A549 (cell line): ENCODE measurements at regions not wholly inside any gene's neighbourhood (a gene's known extent, or its start where the extent isn't known, plus 50 kb on each side); places are given as distances from the start of the nearest gene placed in this dataset.

Source experiments
- ATAC-seq, 2 experiments: fragments of 200-7000 bp in 1 of 2; fragments of >200 bp in 1 of 2; cut with Nextera tagmentation in 1 of 2; cut with Tn5 transposase in 1 of 2; 3 replicates each; pipeline versions ENCODE4 v1.8.0 to v1.9.1; 2018 to 2020; ENCODE audit warnings: mild to moderate bottlenecking in 1 of 2, moderate library complexity in 1 of 2
- CTCF ChIA-PET: fragments of 300-600 bp; sonication (Branson Sonifier 250); formaldehyde crosslinking; extraction: SDS; loops from one replicate; lab custom pipeline; 2021; ENCODE audit warnings: antibody characterized with exemption, inconsistent platforms; lab: Yijun Ruan, JAX
- POLR2A ChIA-PET: fragments of 350-600 bp; formaldehyde crosslinking; extraction: SDS; loops from one replicate; lab custom pipeline; 2021; ENCODE audit warnings: antibody characterized with exemption, inconsistent platforms; lab: Yijun Ruan, JAX
- DNase-seq, 2 experiments: peaks; one replicate each; pipeline versions ENCODE4 v3.0.0 to v3.0.0-alpha.2; 2011 to 2016; ENCODE audit warnings: low read depth in 1 of 2, low spot score in 1 of 2
- FAIRE-seq: peaks from 2 replicates; lab custom pipeline; 2011; peaks lifted over from hg19 to GRCh38; lab: Jason Lieb, UNC
- H3K27ac ChIP-seq, 2 experiments: fragments of >200 bp; sonication (Bioruptor Twin); formaldehyde crosslinking; 3 replicates each; pipeline ENCODE4 v1.5.1; 2016 to 2017
- H3K4me1 ChIP-seq: fragments of >200 bp; sonication (Bioruptor Twin); formaldehyde crosslinking; 3 replicates; pipeline ENCODE4 v1.6.1; 2016
- H3K4me2 ChIP-seq: fragments of >200 bp; sonication (Bioruptor Twin); formaldehyde crosslinking; 3 replicates; pipeline ENCODE4 v1.6.1; 2016
- H3K4me3 ChIP-seq: fragments of >200 bp; sonication (Bioruptor Twin); formaldehyde crosslinking; 3 replicates; pipeline ENCODE4 v1.5.1; 2016
- H3K9me3 ChIP-seq: fragments of >200 bp; sonication (Bioruptor Twin); formaldehyde crosslinking; 3 replicates; pipeline ENCODE4 v1.6.1; 2016
- CHD2 ChIP-seq: fragments of 150-350 bp; IDR thresholded peaks from 2 replicates; pipeline ENCODE4 v1.6.1; 2014; ENCODE audit warnings: low read length; ENCODE audit not compliant: partially characterized antibody
- EHMT2 ChIP-seq: fragments of 200-600 bp; sonication (generic); IDR thresholded peaks from 2 replicates; pipeline ENCODE4 v1.6.1; 2016; ENCODE audit warnings: antibody characterized with exemption, low read depth, mild to moderate bottlenecking, moderate library complexity
- FOSL2 ChIP-seq, 2 experiments: fragments of 450-650 bp in 1 of 2; fragments of >200 bp in 1 of 2; sonication (Bioruptor Twin) in 1 of 2; formaldehyde crosslinking; IDR thresholded peaks; 2 replicates each; pipeline versions ENCODE4 v1.5.0 to v1.6.1; 2016 to 2020; ENCODE audit warnings: mild to moderate bottlenecking in 1 of 2, moderate library complexity in 1 of 2
- HOXB5 ChIP-seq: fragments of 250-450 bp; sonication (Bioruptor Pico); IDR thresholded peaks from 2 replicates; pipeline ENCODE4 v1.5.0; 2020; ENCODE audit warnings: mild to moderate bottlenecking, moderate library complexity
- JUNB ChIP-seq: fragments of >200 bp; sonication (Bioruptor Twin); formaldehyde crosslinking; IDR thresholded peaks from 2 replicates; pipeline ENCODE4 v1.6.1; 2016
- MAFK ChIP-seq: fragments of 450-650 bp; IDR thresholded peaks from 2 replicates; pipeline ENCODE4 v1.6.1; 2014; ENCODE audit not compliant: partially characterized antibody
- MAZ ChIP-seq: fragments of 150-350 bp; IDR thresholded peaks from 2 replicates; pipeline ENCODE4 v1.6.1; 2014; ENCODE audit warnings: antibody characterized with exemption, low read depth, low read length, borderline replicate concordance
- NFE2L2 ChIP-seq: fragments of 150-350 bp; conservative IDR thresholded peaks from 2 replicates; pipeline ENCODE4 v1.6.1; 2014; ENCODE audit warnings: low read length
- RAD21 ChIP-seq, 2 experiments: fragments of >200 bp in 1 of 2; sonication (Bioruptor Twin) in 1 of 2; formaldehyde crosslinking in 1 of 2; IDR thresholded peaks in 1 of 2; conservative IDR thresholded peaks in 1 of 2; 2 replicates in 1 of 2; 3 replicates in 1 of 2; pipeline ENCODE4 v1.6.1; 2012 to 2018; ENCODE audit warnings: inconsistent platforms in 1 of 2
- RCOR1 ChIP-seq: fragments of 150-350 bp; IDR thresholded peaks from 2 replicates; pipeline ENCODE4 v1.6.1; 2014; ENCODE audit warnings: antibody characterized with exemption, low read length, low read depth
- SREBF2 ChIP-seq: fragments of 450-650 bp; IDR thresholded peaks from 2 replicates; pipeline ENCODE4 v1.6.1; 2014; ENCODE audit warnings: mild to moderate bottlenecking, moderate library complexity
- WGBS: methylation state at CpG from one replicate; pipeline ENCODE4 v1.1.6; 2017; ENCODE audit errors: missing lambda C conversion rate; 5-methylcytosine and 5-hydroxymethylcytosine counted together
- TF ChIP-seq, protein P1 (sequence below): fragments of >200 bp; sonication (Bioruptor Twin); formaldehyde crosslinking; IDR thresholded peaks from 3 replicates; pipeline ENCODE4 v1.6.1; 2016
- TF ChIP-seq, protein P2 (sequence below): fragments of 150-350 bp; IDR thresholded peaks from 2 replicates; pipeline ENCODE4 v1.6.1; 2014; ENCODE audit warnings: low read depth, mild to moderate bottlenecking, low read length
- TF ChIP-seq, protein P3 (sequence below): fragments of >200 bp; sonication (Bioruptor Twin); formaldehyde crosslinking; IDR thresholded peaks from 3 replicates; pipeline ENCODE4 v1.5.1; 2016
- TF ChIP-seq, protein P4 (sequence below): fragments of 450-650 bp; IDR thresholded peaks from 2 replicates; pipeline ENCODE4 v1.6.1; 2014; ENCODE audit warnings: antibody characterized with exemption
- TF ChIP-seq, protein P5 (sequence below): IDR thresholded peaks from 2 replicates; pipeline ENCODE4 v1.6.1; 2012

DNA sequence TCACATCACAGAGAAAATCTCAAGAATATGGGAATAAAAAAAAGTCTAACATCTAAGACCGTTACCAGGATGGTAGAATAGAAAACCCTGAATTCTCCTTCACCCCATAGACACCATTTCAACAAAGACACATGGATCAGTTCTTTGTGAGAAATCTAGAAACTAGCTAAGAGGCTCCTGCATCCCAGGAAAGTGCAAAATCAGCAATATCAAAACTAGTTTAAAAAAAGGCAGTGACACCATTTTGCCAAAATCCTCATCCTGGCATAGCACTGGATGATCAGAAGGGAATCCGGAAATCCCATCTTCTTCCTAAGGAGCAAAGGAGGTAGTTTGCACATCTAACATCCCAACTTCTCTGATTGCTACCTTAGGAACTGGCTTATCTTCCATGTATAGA, 88.9 kb upstream of the MAGEE2 start:
- ATAC-seq (no peak), DNase-seq (no peak), FAIRE-seq (no peak)
- no peak overlapping the region for H3K27ac ChIP-seq
- TF ChIP-seq, protein P1, sequence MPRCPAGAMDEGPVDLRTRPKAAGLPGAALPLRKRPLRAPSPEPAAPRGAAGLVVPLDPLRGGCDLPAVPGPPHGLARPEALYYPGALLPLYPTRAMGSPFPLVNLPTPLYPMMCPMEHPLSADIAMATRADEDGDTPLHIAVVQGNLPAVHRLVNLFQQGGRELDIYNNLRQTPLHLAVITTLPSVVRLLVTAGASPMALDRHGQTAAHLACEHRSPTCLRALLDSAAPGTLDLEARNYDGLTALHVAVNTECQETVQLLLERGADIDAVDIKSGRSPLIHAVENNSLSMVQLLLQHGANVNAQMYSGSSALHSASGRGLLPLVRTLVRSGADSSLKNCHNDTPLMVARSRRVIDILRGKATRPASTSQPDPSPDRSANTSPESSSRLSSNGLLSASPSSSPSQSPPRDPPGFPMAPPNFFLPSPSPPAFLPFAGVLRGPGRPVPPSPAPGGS: no peak
- TF ChIP-seq SREBF2 (no peak), MAFK (peak; percentile 66), CHD2 (no peak)
- WGBS: 0% methylated on average over 2 of the region's 2 CpGs
- H3K4me3 ChIP-seq: no peak overlapping the region
- H3K4me1 ChIP-seq: no peaks in the 10 kb centered on the region
- no peak overlapping the region for H3K4me2 ChIP-seq
- POLR2A ChIA-PET: no interaction called here
- CTCF ChIA-PET: no interaction called here
- no peaks in the 10 kb centered on the region for H3K9me3 ChIP-seq

DNA sequence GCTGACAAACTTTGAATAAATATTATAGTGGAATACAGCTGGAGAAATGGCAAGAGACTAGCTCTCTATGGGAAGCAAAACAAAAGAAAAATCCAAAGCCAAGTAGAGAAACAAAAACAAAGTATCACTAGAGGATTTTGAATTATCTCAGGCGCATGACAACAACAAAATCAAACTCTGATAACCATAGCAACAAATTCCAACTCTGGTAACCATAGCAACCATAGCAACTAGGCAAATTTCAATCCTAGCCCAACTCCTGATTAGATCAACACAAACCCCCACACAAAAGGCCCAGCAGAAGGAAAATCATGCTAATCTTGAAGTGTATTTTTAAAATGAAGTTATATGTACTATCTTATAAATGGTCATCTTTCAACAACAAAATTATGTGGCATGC, 98.4 kb upstream of the MAGEE2 start:
- no peak for DNase-seq
- no peak for ATAC-seq
- Histone ChIP-seq H3K4me2 (no peak overlapping the region), H3K4me1 (no peaks in the 10 kb centered on the region), H3K4me3 (no peak overlapping the region), H3K9me3 (no peaks in the 10 kb centered on the region), H3K27ac (no peak overlapping the region)
- 6% methylated on average over 1 of the region's 1 CpG for WGBS
- POLR2A ChIA-PET: no interaction called here
- FAIRE-seq: no peak
- CTCF ChIA-PET: no interaction called here
- TF ChIP-seq RCOR1: no peak
- no peak for TF ChIP-seq CHD2
- TF ChIP-seq, protein P1: no peak
- TF ChIP-seq JUNB: no peak
- no peak for TF ChIP-seq NFE2L2
- no peak for TF ChIP-seq RAD21 (conservative IDR thresholded peaks at IDR 0.05 in 1 of 2, IDR thresholded peaks at IDR 0.05 in 1 of 2)
- no peak for TF ChIP-seq MAZ
- no peak for TF ChIP-seq EHMT2
- TF ChIP-seq, protein P2, sequence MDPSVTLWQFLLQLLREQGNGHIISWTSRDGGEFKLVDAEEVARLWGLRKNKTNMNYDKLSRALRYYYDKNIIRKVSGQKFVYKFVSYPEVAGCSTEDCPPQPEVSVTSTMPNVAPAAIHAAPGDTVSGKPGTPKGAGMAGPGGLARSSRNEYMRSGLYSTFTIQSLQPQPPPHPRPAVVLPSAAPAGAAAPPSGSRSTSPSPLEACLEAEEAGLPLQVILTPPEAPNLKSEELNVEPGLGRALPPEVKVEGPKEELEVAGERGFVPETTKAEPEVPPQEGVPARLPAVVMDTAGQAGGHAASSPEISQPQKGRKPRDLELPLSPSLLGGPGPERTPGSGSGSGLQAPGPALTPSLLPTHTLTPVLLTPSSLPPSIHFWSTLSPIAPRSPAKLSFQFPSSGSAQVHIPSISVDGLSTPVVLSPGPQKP: no peak
- TF ChIP-seq HOXB5 (CRISPR knock-in tag): no peak
- no peak for TF ChIP-seq FOSL2 (IDR thresholded peaks at IDR 0.05)
- TF ChIP-seq FOSL2 (CRISPR knock-in tag; IDR thresholded peaks at IDR 0.05): no peak
- TF ChIP-seq, protein P3, sequence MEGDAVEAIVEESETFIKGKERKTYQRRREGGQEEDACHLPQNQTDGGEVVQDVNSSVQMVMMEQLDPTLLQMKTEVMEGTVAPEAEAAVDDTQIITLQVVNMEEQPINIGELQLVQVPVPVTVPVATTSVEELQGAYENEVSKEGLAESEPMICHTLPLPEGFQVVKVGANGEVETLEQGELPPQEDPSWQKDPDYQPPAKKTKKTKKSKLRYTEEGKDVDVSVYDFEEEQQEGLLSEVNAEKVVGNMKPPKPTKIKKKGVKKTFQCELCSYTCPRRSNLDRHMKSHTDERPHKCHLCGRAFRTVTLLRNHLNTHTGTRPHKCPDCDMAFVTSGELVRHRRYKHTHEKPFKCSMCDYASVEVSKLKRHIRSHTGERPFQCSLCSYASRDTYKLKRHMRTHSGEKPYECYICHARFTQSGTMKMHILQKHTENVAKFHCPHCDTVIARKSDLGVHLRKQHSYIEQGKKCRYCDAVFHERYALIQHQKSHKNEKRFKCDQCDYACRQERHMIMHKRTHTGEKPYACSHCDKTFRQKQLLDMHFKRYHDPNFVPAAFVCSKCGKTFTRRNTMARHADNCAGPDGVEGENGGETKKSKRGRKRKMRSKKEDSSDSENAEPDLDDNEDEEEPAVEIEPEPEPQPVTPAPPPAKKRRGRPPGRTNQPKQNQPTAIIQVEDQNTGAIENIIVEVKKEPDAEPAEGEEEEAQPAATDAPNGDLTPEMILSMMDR: no peak
- TF ChIP-seq, protein P4, sequence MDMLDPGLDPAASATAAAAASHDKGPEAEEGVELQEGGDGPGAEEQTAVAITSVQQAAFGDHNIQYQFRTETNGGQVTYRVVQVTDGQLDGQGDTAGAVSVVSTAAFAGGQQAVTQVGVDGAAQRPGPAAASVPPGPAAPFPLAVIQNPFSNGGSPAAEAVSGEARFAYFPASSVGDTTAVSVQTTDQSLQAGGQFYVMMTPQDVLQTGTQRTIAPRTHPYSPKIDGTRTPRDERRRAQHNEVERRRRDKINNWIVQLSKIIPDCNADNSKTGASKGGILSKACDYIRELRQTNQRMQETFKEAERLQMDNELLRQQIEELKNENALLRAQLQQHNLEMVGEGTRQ: no peak
- TF ChIP-seq, protein P5, sequence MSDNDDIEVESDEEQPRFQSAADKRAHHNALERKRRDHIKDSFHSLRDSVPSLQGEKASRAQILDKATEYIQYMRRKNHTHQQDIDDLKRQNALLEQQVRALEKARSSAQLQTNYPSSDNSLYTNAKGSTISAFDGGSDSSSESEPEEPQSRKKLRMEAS: no peak

DNA sequence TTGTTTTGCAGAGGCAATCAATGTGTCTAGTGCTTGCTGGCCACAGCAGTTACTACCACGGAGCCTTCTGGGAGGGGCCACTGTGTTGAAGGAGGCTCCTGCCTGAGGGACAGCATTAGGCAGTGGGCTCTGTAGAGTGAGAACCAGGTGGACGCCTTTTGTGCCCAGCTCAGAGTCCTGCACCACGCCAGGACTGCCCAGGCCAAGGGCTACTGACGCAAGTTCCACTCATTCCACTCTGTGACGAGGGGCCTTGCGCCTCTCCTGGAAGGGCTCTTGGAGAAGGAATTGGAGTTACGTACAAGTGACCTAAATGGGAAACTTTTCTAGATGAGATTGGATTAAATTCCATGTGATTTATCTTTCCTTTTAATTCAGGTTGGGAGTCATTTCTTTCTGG, 102.8 kb upstream of the MAGEE2 start:
- H3K4me1 ChIP-seq: no peaks in the 10 kb centered on the region
- no peaks in the 10 kb centered on the region for H3K9me3 ChIP-seq
- FAIRE-seq: no peak
- TF ChIP-seq, protein P2: no peak
- TF ChIP-seq, all 56 proteins: peak for 0
- ATAC-seq (no peak), DNase-seq (no peak)
- H3K4me3 ChIP-seq: no peak overlapping the region
- no peak overlapping the region for H3K27ac ChIP-seq
- POLR2A ChIA-PET: no interaction called here
- no peak overlapping the region for H3K4me2 ChIP-seq
- 1% methylated on average over 5 of the region's 7 CpGs for WGBS
- CTCF ChIA-PET: no interaction called here
